ENCODE measurements at regions not wholly inside any gene's neighbourhood (a gene's known extent, or its start where the extent isn't known, plus 50 kb on each side); places are given as distances from the start of the nearest gene placed in this dataset.

GRCh38 chr2:10989782-10990181 lies 78.0 kb downstream of the KCNF1 start:
- TF ChIP-seq CTCF (conservative IDR thresholded peaks at IDR 0.05) = no peak
- no peak for TF ChIP-seq EZH2 (IDR thresholded peaks at IDR 0.05; ENCODE audit: low read depth)
